ENCODE measurements at regions not wholly inside any gene's neighbourhood (a gene's known extent, or its start where the extent isn't known, plus 50 kb on each side); places are given as distances from the start of the nearest gene placed in this dataset.

DNA sequence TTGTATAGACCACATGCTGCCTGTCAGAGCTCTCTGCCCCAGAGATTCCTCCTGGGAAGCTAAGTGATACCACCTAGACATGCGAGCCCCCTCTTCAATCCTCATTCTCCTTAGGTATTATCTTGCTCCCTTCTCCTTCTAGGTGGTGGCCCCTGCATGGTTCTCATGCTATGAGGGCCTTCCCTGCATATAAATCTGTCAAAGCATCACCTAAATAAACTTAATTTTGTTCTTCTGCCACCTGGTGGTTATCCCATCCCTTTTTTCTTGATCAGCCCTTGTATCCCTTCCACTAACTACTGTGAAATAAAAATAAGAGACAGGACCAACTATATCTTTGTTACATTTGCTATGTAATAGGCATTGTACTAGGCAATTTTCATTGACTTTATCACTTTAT is 242.1 kb downstream of the CDC14C start:
- H3K4me3 ChIP-seq (ENCODE audit: low read length), result no peak overlapping the region

DNA sequence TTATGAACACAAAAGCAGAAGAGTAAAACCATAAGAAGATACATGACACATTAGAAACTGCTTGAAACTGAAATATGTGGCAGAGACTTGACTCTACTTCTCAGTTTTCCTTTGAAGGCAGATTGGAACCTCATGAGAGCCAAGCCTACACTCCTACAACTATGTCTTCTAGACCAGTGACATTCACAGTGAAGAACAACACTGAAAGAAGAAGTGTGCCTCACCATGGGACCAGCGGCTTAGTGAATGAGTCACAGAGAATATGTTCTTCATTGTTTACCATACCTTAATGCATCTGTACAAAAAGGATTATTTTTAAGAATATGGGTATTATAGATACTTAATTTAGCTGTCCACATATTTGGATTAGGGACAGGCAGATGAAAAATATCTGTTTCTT is 248.3 kb downstream of the CDC14C start:
- no peaks in the 10 kb centered on the region for H3K9me3 ChIP-seq (ENCODE audit: control insufficient read depth, low read depth, low read length)
- H3K36me3 ChIP-seq (ENCODE audit: control insufficient read depth, low read depth, low read length), result no peaks in the 10 kb centered on the region
- no peak overlapping the region for H3K9ac ChIP-seq (ENCODE audit: low read length)
- no peak overlapping the region for H3K4me3 ChIP-seq (ENCODE audit: low read length)
- no peaks in the 10 kb centered on the region for H3K4me1 ChIP-seq (ENCODE audit: control insufficient read depth, low read depth, low read length)
- no peaks in the 10 kb centered on the region for H3K27me3 ChIP-seq (ENCODE audit: control insufficient read depth, insufficient read depth, low read length)
- no peak overlapping the region for H3K27ac ChIP-seq (ENCODE audit: low read length)

More for the DNA sequence above, 242.1 kb downstream of the CDC14C start:
- Histone ChIP-seq H3K4me1 (ENCODE audit: control insufficient read depth, low read depth, low read length) (no peaks in the 10 kb centered on the region), H3K9me3 (ENCODE audit: control insufficient read depth, low read depth, low read length) (no peaks in the 10 kb centered on the region), H3K9ac (ENCODE audit: low read length) (no peak overlapping the region), H3K27me3 (ENCODE audit: control insufficient read depth, insufficient read depth, low read length) (no peaks in the 10 kb centered on the region), H3K27ac (ENCODE audit: low read length) (no peak overlapping the region), H3K36me3 (ENCODE audit: control insufficient read depth, low read depth, low read length) (no peaks in the 10 kb centered on the region)

DNA sequence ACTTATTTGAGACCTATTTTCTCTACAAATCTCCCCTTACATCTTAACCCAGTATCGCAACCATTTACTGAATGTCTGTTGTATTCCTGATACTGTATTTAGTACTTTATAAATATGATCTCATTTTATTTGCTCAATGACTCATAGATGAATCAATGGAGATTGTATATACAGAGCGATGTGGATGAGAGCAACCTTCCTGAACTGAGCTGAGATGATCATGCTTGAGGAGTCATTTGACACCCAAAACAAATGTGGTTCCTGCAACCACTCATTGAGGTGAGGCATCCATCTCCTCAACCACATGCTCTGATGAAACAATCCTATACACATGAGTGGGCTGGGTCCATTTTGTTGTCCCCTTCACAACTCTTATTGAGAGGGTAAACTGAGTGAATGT is 250.0 kb downstream of the CDC14C start:
- H3K27ac ChIP-seq (ENCODE audit: low read length), result no peak overlapping the region
- no peak overlapping the region for H3K4me3 ChIP-seq (ENCODE audit: low read length)
- no peak overlapping the region for H3K9ac ChIP-seq (ENCODE audit: low read length)
- no peaks in the 10 kb centered on the region for H3K9me3 ChIP-seq (ENCODE audit: control insufficient read depth, low read depth, low read length)
- no peaks in the 10 kb centered on the region for H3K4me1 ChIP-seq (ENCODE audit: control insufficient read depth, low read depth, low read length)
- no peaks in the 10 kb centered on the region for H3K27me3 ChIP-seq (ENCODE audit: control insufficient read depth, insufficient read depth, low read length)
- H3K36me3 ChIP-seq (ENCODE audit: control insufficient read depth, low read depth, low read length), result no peaks in the 10 kb centered on the region

DNA sequence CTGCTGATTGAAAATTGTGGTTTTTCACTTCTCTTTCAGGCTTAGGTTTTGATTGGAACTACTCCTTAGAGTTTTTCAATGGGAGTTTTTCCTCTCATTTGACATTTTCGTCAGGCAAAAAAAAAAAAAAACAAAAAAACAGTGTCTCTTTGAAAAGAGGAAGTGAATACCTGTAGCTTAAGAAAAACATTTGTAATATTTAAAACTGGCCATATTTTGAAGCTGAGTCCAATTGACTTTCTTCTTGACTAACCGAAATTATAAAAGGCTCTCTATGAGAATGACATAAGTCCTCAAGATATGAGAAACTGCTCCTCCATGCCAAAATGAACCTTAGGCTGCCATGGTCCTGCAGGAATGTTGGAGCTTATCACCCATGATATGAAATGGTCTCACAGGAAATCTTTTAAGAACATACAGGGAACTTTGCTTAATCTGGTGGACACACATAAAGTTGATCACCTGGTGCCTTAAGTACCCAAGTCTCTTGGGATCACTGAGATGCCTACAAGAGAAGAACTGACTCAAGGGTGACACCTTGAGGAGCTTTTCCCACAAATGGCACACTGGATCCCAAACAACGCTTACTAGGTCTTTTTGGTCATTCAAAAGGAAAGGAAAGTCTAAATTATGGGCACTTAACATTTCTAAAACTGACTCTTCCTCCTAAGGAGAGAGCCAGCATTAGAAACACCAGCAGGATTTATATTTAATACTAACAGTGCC is 263.4 kb downstream of the CDC14C start:
- no peak overlapping the region for H3K27ac ChIP-seq (ENCODE audit: low read length)
- H3K36me3 ChIP-seq (ENCODE audit: control insufficient read depth, low read depth, low read length), result no peaks in the 10 kb centered on the region
- H3K4me1 ChIP-seq (ENCODE audit: control insufficient read depth, low read depth, low read length), result no peaks in the 10 kb centered on the region
- H3K27me3 ChIP-seq (ENCODE audit: control insufficient read depth, insufficient read depth, low read length), result no peaks in the 10 kb centered on the region
- no peak overlapping the region for H3K4me3 ChIP-seq (ENCODE audit: low read length)
- no peak overlapping the region for H3K9ac ChIP-seq (ENCODE audit: low read length)
- H3K9me3 ChIP-seq (ENCODE audit: control insufficient read depth, low read depth, low read length), result no peaks in the 10 kb centered on the region

DNA sequence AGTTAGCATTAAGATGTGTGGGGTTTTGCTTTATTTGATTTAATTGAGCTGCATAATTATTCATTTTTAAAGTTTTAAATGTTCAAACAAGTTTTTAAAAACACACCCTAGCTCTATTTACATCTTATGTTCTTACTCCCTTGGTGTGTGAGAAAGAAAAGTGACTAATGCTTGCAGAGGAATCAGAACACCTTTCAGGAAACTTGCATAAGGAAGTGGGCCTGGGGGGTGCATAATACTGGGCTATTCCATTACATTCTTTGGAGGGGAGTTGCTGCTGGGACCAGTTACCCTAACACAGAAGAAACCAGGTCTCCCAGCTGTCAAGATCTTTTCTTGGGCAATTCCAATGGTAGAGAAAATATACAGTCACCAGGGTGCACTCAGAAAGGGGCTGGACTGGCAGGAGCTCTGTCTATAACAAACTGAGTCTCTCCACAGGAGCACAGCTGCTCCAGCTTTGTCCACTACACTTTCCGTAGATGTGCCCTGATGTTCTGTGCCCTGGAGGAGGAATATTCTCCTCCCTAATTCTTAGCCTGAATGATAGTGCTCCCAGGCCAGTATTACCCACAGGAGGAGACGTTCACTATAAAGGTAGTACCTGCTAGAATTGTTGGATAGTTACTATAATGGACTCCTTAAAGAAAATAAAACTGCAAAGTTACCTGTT is 304.2 kb downstream of the CDC14C start:
- H3K36me3 ChIP-seq (ENCODE audit: control insufficient read depth, low read depth, low read length), result no peaks in the 10 kb centered on the region
- H3K9me3 ChIP-seq (ENCODE audit: control insufficient read depth, low read depth, low read length), result no peaks in the 10 kb centered on the region
- H3K27ac ChIP-seq (ENCODE audit: low read length), result no peak overlapping the region
- H3K4me3 ChIP-seq (ENCODE audit: low read length), result no peak overlapping the region
- no peaks in the 10 kb centered on the region for H3K27me3 ChIP-seq (ENCODE audit: control insufficient read depth, insufficient read depth, low read length)
- peaks cover 11% of the 10 kb centered on the region for H3K4me1 ChIP-seq (ENCODE audit: control insufficient read depth, low read depth, low read length)
- H3K9ac ChIP-seq (ENCODE audit: low read length), result no peak overlapping the region

DNA sequence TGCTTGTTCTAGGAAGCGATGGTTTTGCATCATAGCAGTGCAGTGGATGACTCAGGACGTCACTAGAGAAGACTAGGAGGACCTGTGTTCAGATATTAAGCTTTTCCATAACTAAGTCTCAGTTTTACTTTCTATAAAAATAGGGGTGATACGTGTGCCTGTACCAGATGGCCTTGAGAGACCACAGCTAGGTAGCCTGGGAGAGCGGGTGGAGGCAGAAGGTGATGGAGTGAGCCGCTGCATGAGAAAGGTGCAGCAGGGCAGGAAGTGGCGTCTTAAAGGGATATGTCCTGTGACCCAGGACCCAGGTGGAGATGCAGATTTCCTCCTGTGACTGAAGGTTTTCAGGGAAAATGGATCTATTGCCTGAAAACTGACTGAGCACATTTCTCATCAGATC is 304.9 kb downstream of the CDC14C start:
- H3K4me3 ChIP-seq (ENCODE audit: low read length), result no peak overlapping the region
- H3K9me3 ChIP-seq (ENCODE audit: control insufficient read depth, low read depth, low read length), result no peaks in the 10 kb centered on the region
- peaks cover 11% of the 10 kb centered on the region for H3K4me1 ChIP-seq (ENCODE audit: control insufficient read depth, low read depth, low read length)
- H3K36me3 ChIP-seq (ENCODE audit: control insufficient read depth, low read depth, low read length), result no peaks in the 10 kb centered on the region
- H3K27ac ChIP-seq (ENCODE audit: low read length), result no peak overlapping the region
- H3K27me3 ChIP-seq (ENCODE audit: control insufficient read depth, insufficient read depth, low read length), result no peaks in the 10 kb centered on the region
- no peak overlapping the region for H3K9ac ChIP-seq (ENCODE audit: low read length)

DNA sequence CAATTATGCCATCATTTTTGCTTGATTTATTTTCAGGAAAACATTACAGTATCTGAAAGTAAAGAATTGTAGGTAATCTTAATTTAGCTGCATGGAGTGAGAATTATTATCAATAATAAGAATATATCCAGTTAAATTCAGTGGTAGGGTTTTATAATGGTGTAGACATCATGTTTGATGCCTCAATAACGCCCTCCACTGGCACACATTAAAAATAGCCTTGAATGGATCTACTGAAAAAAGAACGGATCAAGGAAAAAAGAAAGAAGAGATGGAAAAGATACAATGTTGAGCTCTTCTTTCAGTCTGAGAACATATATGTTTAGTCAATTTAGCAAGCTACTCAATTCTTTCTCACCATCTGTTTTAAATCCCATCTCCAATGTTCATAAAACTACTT is 319.2 kb downstream of the CDC14C start:
- H3K27me3 ChIP-seq (ENCODE audit: control insufficient read depth, insufficient read depth, low read length), result no peaks in the 10 kb centered on the region
- no peak overlapping the region for H3K4me3 ChIP-seq (ENCODE audit: low read length)
- peaks cover 48% of the 10 kb centered on the region for H3K4me1 ChIP-seq (ENCODE audit: control insufficient read depth, low read depth, low read length)
- no peak overlapping the region for H3K9ac ChIP-seq (ENCODE audit: low read length)
- H3K36me3 ChIP-seq (ENCODE audit: control insufficient read depth, low read depth, low read length), result no peaks in the 10 kb centered on the region
- H3K9me3 ChIP-seq (ENCODE audit: control insufficient read depth, low read depth, low read length), result peaks cover 1% of the 10 kb centered on the region
- no peak overlapping the region for H3K27ac ChIP-seq (ENCODE audit: low read length)

DNA sequence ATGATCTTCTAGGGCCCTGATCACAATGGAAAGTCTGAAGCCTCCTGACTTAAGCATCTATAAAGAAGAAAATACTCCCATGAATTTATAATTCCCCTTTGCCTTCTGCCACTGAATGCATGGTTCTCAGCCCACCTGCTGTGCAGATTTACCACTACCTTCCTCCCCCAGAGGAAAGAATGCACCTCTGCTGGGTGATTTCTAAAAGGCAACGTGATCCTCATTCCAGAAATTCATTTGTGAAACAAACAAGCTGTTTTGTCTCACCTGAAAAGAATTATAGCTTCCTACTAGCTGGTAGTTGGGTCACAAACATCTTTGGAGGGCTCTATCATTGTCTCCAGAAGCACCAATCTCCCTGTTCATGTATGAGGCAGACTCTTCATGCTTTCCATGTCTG is 320.2 kb downstream of the CDC14C start:
- Histone ChIP-seq H3K9ac (ENCODE audit: low read length) (no peak overlapping the region), H3K27me3 (ENCODE audit: control insufficient read depth, insufficient read depth, low read length) (no peaks in the 10 kb centered on the region), H3K9me3 (ENCODE audit: control insufficient read depth, low read depth, low read length) (no peaks in the 10 kb centered on the region), H3K36me3 (ENCODE audit: control insufficient read depth, low read depth, low read length) (no peaks in the 10 kb centered on the region), H3K4me1 (ENCODE audit: control insufficient read depth, low read depth, low read length) (peaks cover 50% of the 10 kb centered on the region), H3K4me3 (ENCODE audit: low read length) (peak overlapping the region; percentile 27), H3K27ac (ENCODE audit: low read length) (peak overlapping the region; percentile 17)

DNA sequence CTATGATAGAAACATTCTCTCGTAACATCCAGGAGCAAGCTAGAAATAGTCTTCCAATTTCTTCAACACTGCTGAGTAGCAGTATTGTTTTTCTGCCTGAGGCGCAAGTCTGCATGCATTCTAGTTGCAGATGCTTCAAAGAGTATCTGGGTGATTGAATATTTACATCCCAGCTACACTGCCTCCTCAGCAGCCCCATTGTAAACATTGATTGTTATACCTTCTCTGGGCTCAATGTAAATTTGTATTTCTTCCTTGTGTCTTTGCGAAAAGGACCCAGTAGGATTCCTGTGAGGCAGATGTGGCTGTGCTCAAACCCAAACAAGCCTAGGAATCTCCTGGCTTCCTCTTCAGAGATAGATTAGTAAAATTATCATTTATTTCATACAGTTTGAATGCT is 320.7 kb downstream of the CDC14C start:
- Histone ChIP-seq H3K27me3 (ENCODE audit: control insufficient read depth, insufficient read depth, low read length) (no peaks in the 10 kb centered on the region), H3K4me1 (ENCODE audit: control insufficient read depth, low read depth, low read length) (peaks cover 50% of the 10 kb centered on the region), H3K36me3 (ENCODE audit: control insufficient read depth, low read depth, low read length) (no peaks in the 10 kb centered on the region), H3K27ac (ENCODE audit: low read length) (peak overlapping the region; percentile 17), H3K9me3 (ENCODE audit: control insufficient read depth, low read depth, low read length) (no peaks in the 10 kb centered on the region), H3K4me3 (ENCODE audit: low read length) (peak overlapping the region; percentile 27), H3K9ac (ENCODE audit: low read length) (no peak overlapping the region)

DNA sequence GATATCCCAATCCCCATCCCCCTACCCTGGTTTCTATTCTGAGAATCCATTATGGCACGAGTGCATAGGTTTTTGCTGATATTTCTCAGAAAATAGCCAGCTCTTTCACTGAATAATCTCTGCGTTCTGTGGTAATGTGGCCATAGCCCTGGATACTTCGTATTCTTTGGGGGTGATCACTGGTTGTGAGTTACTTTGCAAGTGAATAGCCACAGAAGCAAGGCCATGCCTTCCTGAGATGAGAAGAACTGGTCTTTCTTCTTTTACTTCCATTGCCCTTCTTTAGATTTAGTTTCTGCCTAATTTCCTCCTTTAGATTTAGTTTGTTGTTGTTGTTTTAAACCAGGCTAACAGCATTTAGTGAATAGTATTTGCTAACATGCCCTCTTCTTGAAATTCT is 323.4 kb downstream of the CDC14C start:
- Histone ChIP-seq H3K36me3 (ENCODE audit: control insufficient read depth, low read depth, low read length) (no peaks in the 10 kb centered on the region), H3K4me3 (ENCODE audit: low read length) (no peak overlapping the region), H3K4me1 (ENCODE audit: control insufficient read depth, low read depth, low read length) (peaks cover 52% of the 10 kb centered on the region), H3K27me3 (ENCODE audit: control insufficient read depth, insufficient read depth, low read length) (no peaks in the 10 kb centered on the region), H3K9ac (ENCODE audit: low read length) (no peak overlapping the region), H3K9me3 (ENCODE audit: control insufficient read depth, low read depth, low read length) (no peaks in the 10 kb centered on the region), H3K27ac (ENCODE audit: low read length) (no peak overlapping the region)

DNA sequence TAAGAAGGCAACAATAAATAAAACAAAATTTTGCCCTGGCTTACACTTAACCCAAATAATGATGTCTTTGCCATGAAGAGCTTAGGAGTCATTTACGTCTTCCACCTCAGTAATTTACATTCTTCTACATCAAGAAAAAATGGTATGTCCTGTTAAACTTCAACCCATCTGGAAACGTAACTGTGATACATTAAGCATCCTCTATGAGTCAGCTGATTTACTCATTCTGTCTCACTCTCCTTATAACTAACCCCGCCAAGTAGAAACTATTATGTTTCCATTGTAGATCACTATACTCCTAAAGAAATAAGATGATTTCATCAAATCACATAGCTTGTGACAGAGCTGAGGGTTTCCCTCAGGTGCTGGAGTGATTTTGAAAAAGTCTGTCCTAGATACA is 330.7 kb downstream of the CDC14C start:
- no peaks in the 10 kb centered on the region for H3K9me3 ChIP-seq (ENCODE audit: control insufficient read depth, low read depth, low read length)
- no peaks in the 10 kb centered on the region for H3K27me3 ChIP-seq (ENCODE audit: control insufficient read depth, insufficient read depth, low read length)
- peaks cover 4% of the 10 kb centered on the region for H3K4me1 ChIP-seq (ENCODE audit: control insufficient read depth, low read depth, low read length)
- no peaks in the 10 kb centered on the region for H3K36me3 ChIP-seq (ENCODE audit: control insufficient read depth, low read depth, low read length)
- no peak overlapping the region for H3K27ac ChIP-seq (ENCODE audit: low read length)
- H3K4me3 ChIP-seq (ENCODE audit: low read length), result no peak overlapping the region
- no peak overlapping the region for H3K9ac ChIP-seq (ENCODE audit: low read length)

DNA sequence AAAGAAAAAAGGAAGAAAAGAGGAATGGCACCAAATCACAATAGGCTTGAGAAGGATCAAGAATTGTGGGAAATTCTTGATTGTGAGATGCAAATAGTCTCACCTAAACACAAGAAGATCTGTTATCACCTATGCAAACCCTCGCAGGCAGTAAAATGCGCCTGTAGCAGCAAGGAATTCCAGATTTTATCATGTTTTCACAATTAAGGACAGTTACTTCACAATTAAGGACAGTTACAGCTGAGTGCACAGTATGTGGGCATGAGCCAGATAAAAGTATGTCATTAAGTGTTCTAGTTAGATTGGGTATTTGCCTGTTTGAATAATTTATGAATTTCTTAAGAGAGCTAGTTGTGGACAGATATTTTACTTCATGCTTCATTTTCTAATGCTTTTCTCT is 336.2 kb downstream of the CDC14C start:
- Histone ChIP-seq H3K27ac (ENCODE audit: low read length) (no peak overlapping the region), H3K27me3 (ENCODE audit: control insufficient read depth, insufficient read depth, low read length) (no peaks in the 10 kb centered on the region), H3K9ac (ENCODE audit: low read length) (no peak overlapping the region), H3K36me3 (ENCODE audit: control insufficient read depth, low read depth, low read length) (no peaks in the 10 kb centered on the region), H3K4me1 (ENCODE audit: control insufficient read depth, low read depth, low read length) (no peaks in the 10 kb centered on the region), H3K4me3 (ENCODE audit: low read length) (no peak overlapping the region), H3K9me3 (ENCODE audit: control insufficient read depth, low read depth, low read length) (no peaks in the 10 kb centered on the region)

Measured in iPS-18a (cell line).